Ramos (cell line): ENCODE measurements at regions not wholly inside any gene's neighbourhood (a gene's known extent, or its start where the extent isn't known, plus 50 kb on each side); places are given as distances from the start of the nearest gene placed in this dataset.
"Not testable (repeated sequence)": the region's sequence is repeated elsewhere in the genome, so short reads cannot be mapped to it uniquely, and the experiment has no call there.

Source experiments
- in situ Hi-C: fragments of 300-500 bp; cut with MboI; formaldehyde crosslinking; loops from one replicate; pipeline ENCODE4 v1.14.3; 2022; ENCODE audit warnings: low sequenced_read_pairs; ENCODE audit not compliant: unreplicated experiment

- in situ Hi-C loops = no loop called here
Observed at GRCh38 chr10:64044098-64044497, 522.9 kb downstream of the REEP3 start.

- in situ Hi-C loops = not testable (repeated sequence)
Observed at GRCh38 chr10:64044957-64045632, 523.9 kb downstream of the REEP3 start.

- in situ Hi-C loops = no loop called here
Observed at GRCh38 chr10:64054392-64054791, 533.2 kb downstream of the REEP3 start.

- in situ Hi-C loops = no loop called here
Observed at GRCh38 chr10:64059884-64060283, 538.7 kb downstream of the REEP3 start.

GRCh38 chr10:64060389-64060788, 539.2 kb downstream of the REEP3 start:
- in situ Hi-C loops = no loop called here

DNA sequence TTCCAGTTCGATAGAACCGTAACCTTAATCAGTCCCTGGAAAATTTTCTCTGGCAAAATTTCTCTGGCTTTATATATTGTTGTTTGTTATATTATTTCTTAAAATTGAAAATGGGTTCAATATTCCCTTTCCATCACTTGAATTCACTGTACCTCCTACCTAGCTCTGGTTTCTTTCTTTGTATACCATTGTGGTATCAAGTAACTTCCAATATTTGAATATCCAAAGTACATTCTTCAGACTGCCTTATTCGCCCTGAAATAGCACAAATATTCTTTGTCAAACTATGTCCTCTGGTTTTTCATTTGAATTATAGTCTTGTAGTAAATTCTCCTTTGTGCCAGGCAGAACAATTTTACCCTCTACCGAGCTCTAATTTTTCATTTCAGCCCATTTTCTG, 541.6 kb downstream of the REEP3 start:
- in situ Hi-C loops = no loop called here

- in situ Hi-C loops = no loop called here
Observed at GRCh38 chr10:64067009-64067606, 545.9 kb downstream of the REEP3 start.

DNA sequence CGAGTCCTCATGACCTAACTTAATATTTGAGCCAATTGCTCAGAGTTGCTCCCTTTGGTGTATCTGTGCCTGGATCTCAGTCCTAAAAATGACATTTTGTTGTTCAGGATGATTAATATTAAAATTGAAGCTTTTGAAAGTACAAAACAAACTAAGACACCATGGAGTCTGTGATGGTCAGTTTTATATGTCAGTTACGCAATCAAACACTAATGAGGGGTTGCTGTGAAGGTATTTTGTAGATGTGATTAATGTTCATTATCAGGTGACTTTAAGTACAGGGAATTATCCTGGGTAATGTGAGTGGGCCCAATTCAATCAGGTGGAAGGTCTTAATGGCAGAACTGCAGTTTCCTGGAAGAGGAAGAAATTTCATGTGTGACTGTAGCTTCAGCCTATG, 546.7 kb downstream of the REEP3 start:
- in situ Hi-C loops = no loop called here

DNA sequence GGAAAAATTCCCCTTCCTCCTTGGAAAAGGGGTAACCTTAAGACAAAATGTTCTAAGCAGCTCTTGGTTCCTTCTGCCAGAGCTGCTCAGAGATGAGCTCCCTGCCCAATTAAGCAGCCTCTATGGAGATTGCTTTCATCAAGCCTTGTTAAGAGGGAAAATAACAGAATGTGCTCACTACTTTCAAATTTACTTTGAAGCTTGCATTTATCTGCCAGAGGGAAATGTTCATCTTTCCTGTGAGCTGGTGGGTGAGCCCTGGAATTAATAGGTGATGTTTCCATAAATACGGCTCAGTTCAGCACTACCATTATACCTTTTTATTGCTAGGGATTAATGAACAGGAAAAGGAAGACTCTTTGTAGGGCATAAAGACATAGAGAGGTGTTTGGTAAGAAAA, 549.0 kb downstream of the REEP3 start:
- in situ Hi-C loops = no loop called here

DNA sequence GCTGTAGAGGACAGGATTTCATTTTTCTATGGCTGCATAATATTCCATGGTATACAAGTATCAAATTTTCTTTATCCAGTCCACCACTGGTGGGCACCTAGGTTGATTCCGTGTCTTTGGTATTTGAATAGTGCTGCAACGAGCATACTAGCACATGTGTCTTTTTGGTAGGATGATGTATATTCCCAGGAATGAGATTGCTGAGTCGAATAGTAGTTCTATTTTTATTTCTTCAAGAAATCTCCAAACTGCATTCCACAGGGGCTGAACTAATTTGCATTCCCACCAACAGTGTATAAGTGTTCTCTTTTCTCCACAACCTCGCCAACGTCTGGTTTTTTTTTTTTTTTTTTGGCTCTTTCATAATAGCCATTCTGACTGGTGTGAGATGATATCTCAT, 550.0 kb downstream of the REEP3 start:
- in situ Hi-C loops = no loop called here

- in situ Hi-C loops = no loop called here
Observed at GRCh38 chr10:64075604-64076003, 554.4 kb downstream of the REEP3 start.

DNA sequence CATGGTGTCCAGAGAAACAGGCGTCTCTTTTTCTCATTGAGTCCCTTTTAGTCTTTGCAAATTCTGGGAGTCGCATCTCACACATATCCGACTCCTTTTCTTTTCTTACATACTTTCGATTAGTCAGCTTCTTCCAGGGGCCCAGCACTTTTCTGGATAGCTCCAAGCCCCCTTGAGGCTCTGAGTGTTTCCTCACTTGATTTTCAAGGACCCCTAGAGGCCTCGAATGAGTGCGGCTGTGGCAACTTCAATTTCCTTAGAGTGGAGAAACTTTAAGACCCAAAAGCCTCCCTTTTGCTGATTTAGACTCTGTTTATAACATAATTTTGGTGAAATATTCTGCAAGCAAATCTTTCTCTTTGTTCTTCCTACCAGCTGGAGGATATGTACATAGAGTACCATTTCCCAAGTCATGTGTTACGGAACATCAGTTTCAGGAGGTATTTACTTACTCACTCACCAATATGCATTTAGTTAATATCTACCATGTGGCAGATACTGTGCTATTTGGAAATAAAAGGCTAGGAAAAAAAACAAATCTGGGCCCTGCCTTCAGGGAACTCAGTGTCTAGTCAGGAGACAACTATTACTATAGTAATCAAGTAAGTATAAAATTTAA, 555.2 kb downstream of the REEP3 start:
- in situ Hi-C loops = no loop called here

GRCh38 chr10:64079341-64079740, 558.1 kb downstream of the REEP3 start:
- in situ Hi-C loops = no loop called here

- in situ Hi-C loops = no loop called here
Observed at GRCh38 chr10:64080071-64080470, 558.9 kb downstream of the REEP3 start.

DNA sequence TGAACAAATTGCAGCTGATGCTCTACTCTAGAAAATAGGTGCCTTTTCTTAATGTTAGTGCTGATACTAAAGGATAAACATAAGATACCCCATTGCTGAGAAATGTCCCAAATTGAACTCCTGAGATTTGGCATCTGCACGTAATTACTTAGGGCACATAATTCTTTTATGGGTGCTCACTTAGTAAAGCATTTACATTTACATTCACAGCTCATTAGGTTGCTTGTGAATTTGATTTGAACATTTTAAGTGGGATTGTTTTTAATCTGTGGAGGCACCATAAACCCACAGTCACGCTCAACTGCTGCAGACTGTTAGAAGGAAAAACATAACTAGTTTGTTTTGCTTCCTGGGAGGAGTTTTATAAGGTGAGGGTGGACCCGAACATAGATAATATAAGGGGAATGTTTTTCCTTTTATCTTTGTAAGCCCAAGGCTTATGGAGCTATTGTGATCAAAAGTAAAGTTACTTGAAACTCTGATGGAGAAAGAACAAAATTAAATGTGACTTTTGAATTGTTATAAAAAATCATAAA, 560.8 kb downstream of the REEP3 start:
- in situ Hi-C loops = no loop called here

DNA sequence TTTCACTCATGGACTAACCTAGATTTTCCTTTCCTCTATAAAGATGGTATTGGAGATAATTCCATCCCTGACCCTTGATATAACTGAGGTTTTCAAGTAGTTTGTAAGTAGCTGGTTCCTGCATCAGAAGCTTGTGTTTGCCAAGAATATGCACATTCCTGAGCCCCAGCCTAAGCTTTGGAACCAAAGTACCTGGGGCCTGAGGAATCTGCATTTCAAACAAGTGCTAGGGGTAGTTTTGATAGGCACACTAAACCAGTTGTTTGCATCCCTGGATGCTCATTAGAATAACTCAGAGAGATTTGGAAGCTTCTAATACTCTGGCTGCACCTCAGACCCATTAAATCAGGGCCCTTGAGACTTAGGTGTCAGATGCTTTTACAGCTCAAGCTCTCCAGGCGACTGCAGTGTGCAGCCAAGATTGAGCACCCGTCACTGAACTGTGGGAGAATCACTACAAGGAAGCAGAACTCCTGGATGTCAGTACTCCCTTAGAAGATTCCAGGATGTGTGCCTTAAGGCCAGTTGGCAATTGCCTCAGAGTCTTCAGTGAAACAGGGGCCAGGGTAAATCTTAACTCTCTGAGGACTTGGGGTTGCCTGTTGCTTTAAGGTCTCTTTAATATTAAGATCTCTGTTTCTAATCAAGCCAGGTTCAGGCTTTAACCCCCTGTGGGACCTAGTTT, 565.0 kb downstream of the REEP3 start:
- in situ Hi-C loops = no loop called here

DNA sequence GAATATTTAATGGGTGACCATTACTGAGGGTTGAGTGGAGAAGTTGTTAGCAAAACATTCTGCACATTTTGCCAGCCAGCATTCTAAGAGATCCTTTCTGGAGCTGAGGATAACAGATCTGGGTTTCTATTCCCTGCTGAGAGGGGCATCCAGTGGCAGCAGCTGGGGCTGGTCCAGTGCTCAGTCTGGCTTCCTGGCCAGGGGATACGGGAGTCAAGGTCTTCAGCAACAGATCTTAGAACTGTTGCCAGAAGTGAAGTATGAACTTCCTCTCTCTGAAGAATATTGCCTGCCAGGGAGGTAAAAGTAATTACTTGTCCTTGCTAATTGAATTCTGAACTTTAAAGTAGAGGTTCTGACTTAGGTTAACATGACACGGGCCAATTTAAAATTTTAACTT, 568.4 kb downstream of the REEP3 start:
- in situ Hi-C loops = no loop called here

GRCh38 chr10:64090865-64091264, 569.7 kb downstream of the REEP3 start:
- in situ Hi-C loops = no loop called here

GRCh38 chr10:64091897-64092296, 570.7 kb downstream of the REEP3 start:
- in situ Hi-C loops = no loop called here

DNA sequence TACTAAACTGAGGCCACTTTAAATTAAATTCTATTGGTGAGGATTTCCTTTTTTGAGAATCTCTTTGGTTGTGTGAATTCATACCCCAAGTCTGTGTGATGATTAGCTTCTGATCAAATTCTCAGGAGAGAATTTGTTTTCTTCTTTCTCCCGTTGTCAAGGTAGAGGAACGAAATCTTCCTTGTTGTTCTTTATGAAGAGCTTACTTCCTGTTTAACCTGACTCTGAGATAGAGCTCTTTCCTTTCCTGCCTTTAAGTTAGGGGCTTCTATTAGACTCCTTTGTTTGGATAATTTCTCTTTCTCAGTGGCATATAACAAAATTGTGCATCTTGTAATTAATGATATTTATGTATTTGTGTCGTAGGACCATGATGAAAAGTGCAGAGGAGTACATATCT, 572.1 kb downstream of the REEP3 start:
- in situ Hi-C loops = no loop called here

DNA sequence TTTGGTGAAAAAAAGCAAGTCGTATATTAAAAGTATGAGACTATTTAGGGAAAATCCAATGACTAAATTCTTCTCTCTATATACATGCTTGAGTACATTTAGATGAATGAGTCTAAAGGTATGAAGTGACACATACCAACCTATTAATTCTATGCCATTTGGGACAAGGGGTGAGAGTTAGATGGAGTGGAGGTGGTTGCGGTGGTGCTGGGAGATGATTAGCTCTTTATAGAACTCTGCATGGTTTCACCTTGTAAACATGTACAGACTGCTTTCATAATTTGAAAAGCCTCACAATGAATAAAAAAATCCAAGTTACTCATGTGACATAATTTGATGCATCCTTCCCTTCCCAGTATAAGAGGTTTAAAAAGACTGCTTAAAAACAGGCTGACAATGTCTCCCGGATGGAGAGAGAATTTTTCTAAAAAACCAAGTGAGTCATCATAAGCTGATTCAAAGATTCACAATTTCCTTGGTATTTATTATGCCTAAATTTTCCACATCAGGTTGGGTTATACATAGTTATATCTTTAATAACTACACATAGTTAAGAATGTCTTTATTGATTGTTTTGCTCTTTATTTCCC, 572.8 kb downstream of the REEP3 start:
- in situ Hi-C loops = no loop called here
